Superior temporal gyrus (tissue), 1 donor: ENCODE measurements at regions not wholly inside any gene's neighbourhood (a gene's known extent, or its start where the extent isn't known, plus 50 kb on each side); places are given as distances from the start of the nearest gene placed in this dataset.

Experiments used
- DNase-seq: peaks from one replicate; pipeline ENCODE4 v3.0.0-alpha.2; 2016; ENCODE audit errors: extremely low spot score

DNA sequence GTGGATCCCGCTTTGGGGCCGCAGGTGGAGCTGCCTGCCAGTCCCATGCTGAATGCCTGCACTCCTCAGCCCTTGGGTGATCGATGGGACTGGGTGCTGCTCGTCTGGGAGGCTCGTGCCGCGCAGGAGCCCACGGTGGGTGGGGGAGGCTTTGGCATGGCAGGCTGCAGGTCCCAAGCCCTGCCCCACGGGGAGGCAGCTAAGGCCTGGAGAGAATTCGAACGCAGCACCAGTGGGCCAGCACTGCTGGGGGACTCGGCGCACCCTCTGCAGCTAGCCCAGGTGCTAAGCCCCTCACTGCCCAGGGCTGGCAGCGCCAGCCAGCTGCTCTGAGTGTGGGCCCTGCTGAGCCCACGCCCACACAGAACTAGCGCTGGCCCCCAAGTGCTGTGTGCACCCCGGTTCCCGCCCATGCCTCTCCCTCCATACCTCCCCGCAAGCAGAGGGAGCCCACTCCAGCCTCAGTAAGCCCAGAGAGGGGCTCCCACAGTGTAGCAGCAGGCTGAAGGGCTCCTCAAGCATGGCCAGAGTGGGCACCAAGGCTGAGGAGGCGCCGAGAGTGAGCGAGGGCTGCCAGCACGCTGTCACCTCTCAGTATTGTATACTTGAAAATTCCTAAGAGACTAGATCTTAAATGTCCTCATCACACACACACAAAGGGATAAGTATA is 1654.2 kb upstream of the SLC39A10 start:
- DNase-seq: no peak

DNA sequence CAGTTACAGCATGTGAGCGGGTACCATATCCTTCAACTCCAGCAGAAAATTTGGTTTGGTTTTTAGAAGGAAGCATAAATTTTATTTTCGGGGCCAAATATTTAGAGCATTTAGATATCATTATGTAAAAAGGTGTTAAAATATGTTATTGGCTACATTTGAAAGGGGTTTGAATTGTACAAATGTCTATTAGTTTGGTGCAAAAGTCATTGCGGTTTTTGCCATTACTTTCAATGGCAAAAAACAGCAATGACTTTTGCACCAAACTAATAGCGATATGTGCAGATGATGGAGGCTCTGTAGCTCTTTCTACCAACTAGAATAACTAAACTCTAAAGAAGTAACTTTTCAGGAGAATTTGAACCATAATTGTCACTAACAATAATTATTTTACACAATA is 1666.2 kb upstream of the SLC39A10 start:
- DNase-seq: no peak

DNA sequence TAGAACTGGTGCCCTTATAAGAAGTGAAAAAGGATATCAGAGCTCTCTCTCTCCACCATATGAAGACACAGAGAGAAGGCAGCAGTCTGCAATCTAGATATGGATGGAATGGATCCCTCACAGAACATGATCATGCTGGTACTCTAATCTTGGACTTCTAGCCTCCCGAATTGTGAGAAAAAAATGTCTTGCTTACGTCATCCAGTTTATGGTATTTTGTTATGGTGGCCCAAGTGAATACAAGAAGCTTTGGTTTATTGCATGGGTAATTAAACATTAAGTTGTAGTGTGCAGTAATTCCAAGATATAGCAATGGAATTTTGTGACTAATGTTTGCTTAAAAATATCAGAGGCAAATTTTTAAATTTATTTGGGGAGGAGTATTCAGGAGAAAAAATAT is 1667.4 kb upstream of the SLC39A10 start:
- no peak for DNase-seq

DNA sequence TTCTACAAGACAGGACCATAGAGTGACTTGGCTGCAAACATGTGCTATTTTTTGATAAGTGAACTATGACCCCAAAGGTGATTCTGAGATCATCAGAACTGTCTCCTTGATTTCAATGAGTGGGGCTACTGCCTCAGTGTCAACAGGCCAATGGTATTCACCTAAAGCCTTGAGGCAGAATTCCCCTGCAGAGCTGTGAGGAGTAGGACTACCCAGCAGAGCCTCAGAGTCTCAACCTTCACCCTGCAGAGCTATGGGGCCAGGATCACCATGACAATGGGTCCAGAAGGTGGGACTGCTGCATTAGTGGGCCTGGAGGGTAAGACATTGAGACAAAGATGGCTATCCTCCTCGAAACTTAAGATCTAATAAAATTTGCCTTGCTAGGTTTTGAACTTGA is 1668.2 kb upstream of the SLC39A10 start:
- DNase-seq: no peak

DNA sequence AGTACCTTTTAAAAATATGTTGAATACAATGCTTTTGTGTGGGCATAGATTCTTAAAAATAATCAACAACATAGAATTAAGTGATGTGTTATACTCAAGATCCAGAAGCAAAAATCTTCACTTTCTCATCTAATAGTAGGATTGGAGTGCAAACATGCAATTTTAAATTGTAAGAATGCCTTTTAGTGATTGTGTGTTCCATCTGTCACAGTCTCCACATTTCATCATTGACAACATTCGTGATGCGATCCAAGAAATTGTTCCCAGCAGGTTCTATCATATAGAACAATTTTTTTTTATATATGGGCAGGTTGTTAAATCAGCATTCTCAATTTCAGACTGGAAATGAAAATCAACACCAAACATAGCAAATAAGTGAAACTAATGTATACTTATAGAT is 1671.8 kb upstream of the SLC39A10 start:
- no peak for DNase-seq

DNA sequence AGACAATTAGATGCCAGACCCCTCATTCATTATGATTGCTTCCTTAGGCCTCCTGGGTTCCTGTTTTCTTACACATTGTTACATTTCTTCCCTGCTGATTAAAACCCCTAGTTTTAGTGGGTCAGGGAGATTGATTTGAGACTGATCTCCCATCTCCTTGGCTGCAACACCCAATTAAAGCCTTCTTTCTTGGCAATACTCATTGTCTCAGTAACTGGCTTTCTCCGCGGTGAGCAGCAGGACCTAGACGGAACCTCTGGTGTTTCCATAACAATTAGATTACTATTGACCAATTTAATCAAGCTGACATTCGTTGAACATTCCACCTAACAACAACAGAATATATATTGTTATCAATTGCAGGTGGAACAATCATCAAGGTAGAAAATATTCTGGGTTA is 1676.4 kb upstream of the SLC39A10 start:
- DNase-seq: no peak

DNA sequence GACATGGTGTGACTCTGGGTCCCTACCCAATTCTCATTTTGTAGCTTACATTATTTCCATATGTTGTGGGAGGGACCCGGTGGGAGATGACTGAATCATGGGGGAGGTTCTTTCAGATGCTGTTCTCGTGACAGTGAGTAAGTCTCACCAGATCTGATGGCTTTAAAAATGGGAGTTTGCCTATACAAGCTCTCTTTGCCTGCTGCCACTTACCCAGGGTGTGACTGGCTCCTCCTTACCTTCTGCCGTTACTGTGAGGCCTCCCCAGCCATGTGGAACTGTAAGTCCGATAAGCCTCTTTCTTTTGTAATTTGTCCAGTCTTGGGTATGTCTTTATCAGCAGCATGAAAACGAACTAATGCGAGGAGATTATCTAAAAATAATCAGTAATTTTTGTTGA is 1683.2 kb upstream of the SLC39A10 start:
- no peak for DNase-seq

DNA sequence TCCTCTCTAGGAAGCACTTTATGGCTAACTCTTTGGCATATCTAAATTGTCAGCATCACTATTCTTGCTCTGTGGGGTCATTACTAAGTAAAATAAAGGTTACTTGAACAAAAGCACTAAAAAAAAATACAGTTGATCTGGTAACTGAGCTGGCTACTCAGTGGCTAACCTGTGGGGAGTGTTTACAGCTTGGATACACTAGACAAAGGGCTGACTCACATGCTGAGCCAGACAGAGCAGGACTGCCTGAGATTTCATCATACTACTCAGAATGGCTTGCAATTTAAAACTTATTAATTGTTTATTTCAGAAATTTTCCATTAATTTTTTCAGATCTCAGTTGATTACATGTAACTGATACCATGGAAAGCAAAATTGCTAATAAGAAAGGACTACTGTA is 1690.4 kb upstream of the SLC39A10 start:
- DNase-seq: no peak

DNA sequence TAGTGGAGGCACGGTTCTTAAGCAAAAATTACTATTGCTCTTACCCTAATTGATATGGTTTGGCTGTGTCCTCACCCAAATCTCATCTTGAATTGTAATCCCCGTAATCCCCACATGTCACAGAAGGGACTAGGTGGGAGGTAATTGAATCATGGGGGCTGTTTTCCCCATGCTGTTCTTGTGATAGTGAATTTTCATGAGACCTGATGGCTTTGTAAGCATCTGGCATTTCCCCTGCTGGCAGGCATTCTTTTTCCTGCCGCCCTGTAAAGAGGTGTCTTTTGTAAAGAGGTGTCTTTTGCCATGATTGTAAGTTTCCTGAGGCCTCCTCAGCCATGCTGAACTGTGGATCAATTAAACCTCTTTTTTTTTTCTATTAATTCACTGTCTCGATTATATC is 1691.8 kb upstream of the SLC39A10 start:
- DNase-seq: no peak

DNA sequence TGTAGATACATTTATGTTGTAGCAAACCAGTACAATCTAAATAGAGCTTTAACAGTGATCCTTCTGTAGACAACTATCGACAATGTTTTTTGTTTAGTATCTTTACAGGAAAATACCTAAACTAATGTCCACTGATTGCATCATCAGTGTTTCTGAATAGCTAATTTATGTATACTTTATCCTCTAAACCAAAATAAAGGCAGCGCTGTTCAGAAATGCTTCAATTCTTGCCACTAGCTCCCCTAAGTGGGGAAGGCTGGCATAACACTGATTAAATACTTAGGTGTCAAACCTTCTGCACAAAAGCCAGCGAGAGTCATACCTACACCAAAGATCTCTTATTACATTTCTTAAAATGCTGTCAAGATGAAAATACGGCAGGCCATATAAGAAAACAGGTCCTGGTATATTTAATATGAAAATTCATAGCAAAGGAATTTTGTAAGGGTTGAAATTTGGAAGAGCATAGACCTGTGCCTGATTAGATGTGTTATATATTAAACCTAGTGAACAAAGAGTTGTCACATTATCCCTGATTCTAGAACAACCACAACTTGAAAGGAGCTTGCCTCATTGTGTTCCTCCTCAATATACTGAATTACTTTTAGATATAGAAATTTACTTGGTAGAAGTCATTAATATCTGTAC is 1693.4 kb upstream of the SLC39A10 start:
- peak; percentile 86 for DNase-seq

DNA sequence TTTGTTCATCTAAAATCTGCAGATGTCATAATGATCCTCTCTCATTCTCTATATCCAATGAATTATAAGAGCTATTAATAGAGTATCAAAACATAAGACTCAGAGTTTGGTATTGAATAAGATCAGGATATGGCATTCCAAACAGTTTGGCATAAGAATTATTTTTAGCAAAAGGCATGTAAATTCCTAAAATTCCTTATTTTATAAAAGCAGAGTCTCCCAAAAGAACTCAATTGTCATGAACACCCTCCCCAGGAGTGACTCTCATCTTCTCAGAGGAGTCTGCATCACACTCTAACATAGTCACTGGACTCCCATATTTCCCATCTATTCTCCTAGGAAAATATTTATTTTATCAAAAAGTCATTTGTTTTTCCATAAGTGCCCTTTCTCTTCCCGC is 1710.2 kb upstream of the SLC39A10 start:
- DNase-seq: no peak

DNA sequence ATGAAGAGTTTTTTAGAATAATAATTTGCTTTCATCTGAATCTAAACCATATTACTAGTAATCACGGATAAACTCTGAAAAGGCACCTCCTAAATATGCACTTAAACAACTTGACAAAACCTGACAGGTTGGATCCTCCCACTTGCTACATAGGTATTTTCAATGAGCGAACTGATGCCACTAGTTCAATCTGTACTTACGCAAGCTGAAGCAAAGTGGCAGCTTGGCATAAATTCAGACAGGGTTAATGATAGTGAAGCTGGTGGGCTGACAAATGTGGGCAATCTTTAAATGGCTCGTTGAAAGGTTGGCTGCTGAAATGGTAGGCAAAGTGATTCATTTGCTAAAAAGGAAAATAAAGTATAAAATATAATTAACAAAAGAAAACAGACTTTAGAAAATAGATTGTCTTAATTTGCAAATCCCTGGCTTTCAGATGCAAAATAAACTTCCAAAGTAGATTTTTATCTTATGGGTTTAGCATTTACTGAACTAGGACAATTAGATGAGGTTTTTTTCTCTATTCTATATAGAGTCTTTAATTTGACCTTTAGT is 1713.5 kb upstream of the SLC39A10 start:
- DNase-seq: no peak

DNA sequence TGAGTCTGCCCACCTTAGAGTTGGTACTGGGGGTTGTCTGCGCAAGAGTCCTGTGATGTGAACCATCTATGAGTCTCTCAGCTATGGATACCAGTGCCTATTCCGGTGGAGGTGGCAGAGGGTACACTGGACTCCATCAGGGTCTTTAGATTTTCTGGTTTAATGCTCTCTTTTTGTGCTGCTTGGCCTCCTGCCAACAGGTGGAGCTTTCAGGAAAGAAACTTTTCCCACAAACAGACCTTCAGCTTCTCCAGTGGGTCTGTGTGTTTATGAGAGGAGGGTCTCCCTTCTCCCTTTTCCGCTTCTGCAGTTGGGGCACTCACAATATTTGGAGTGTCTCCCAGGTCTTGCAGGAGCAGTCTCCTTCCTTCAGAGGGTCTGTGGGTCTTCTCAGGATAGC is 1721.9 kb upstream of the SLC39A10 start:
- no peak for DNase-seq

DNA sequence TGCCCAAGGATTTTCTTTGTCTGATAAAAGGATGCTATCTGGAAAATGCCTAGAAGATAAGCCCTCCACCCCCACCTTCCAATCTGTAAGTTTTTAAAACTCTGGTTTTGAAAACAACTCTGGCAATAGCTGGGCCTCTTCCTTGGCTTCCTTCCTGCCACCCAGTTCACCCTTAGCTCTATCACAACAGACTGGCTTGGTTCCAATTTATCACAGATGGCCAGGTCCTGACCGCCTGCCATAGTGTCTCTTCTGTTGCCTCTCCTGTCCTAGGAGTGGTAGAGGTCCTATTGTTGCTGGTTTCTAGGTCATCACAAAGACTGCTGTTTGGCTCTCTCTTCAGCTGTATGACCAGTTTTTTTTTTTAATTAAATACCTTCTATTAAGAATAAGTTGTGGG is 1727.9 kb upstream of the SLC39A10 start:
- DNase-seq: no peak

DNA sequence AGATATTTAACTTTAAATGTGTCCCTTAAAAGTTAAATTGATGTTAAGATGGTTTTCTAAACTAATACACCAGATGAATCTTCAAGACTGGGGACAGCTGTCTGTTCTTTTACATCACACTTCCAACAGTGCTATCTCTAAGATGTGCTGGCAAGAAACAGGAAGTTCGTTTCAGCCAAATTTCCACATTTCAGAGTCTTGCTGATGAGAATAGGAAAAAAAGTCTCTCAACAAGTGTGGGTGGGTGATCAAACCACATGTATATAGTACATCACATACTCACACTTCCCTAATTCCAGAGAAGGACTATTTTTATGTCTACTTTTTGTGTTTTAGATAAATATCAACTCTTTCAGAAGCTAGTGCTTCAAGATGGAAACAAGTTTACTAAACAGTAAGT is 1712.8 kb upstream of the TMEFF2 start:
- DNase-seq: peak; percentile 52

DNA sequence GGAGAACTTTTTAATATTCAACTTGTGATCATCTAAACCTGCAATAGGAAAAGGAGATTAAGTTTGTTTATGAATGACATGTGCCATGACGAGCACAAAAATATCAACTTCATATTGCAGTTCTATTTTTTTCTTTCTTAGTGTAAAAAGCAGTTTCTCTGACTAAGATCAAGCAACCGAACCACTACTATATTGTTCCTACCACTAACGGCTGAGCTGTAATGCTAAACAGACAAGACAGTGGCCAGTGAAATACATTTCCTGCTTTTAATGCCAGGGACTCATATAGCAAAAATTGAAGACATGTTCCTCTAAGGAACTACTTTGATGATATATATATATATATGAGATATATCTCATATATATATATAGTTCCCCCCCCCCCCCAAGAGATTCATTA is 1705.6 kb upstream of the TMEFF2 start:
- no peak for DNase-seq

DNA sequence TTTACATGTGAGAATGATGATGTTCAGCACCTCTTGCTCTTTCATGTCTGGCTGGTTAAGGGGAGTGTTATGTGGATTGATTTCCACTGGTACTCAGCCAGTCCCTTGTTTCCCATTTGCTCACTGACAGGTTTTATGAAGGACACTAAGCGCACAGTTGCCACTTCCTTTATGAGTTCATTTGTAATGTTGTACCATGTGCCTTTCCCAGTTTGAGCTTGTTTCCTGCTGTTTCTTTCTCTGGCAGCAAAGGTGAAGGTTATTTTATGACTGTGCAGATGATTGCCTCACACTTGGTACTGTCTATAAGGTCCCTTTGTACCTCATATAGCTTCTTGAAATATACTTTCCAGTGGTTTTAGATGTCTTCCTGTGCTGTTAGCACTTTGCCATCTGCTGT is 1700.5 kb upstream of the TMEFF2 start:
- no peak for DNase-seq

DNA sequence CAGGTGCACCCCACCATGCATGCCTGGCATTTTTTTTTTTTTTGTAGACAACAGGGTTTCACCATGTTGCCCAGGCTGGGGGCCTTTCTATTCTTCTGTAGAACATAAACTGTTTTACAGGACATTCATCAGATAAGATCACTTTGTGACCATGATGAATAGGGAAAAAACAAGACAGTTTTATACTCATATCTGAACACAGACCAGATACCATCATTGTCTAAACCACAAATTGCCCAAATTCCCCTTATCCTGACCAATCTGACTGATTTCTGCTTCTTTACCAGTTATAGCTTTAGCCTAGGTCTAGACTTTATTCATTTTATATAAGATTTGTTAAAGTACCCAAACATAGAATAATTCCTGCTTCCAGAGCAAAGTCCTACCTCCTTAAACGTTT is 1699.3 kb upstream of the TMEFF2 start:
- DNase-seq: no peak

DNA sequence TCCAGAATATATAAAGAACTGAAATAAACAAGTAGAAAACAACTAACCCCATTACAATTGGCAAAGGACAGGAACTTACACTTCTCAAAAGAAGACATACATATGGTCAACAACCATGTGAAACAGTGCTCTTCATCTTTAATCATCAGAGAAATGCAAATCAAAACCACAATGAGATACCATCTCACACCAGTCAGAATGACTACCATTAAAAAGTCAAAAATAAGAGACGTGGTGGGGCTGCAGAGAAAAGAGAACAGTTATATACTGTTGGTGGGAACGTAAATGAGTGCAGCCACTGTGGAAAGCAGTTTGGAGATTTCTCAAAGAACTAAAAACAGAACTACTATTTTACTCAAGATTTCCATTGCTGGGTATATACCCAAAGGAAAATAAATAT is 1696.3 kb upstream of the TMEFF2 start:
- no peak for DNase-seq

DNA sequence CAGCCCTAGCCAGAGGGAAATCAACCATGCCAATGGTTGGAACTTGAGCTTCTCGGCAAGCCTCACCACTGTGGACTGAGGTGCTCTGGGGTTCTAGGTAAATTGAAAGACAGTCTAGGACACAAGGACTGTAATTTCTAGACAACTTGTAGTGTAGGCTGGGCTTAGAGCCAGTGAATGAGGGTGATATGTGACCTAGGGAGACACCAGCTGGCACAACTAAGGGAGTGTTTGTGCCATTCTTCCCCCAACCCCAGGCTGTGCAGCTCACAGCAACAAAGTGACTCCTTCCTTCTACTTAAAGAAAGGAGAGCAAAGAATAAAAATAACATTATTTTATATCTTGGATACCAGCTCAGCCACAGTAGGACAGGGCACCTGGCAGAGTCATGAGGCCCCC is 1690.7 kb upstream of the TMEFF2 start:
- DNase-seq: no peak

DNA sequence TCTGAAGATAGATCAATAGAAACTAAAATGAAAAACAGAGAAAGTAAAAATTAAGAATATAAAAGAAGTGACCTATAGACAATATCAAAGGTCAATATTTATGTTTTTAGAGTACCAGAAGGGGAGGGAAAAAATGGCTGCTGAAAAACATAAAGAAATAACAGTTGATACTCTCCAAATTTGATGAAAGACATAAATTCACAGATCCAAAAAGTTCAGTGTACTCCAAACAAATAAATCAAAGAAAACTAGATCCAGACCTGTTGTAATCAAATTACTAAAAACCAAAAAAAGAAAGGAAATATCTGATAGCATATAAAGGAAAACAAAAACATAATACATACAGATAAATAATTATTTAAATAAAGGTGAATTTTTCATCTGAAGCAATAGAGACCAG is 1689.1 kb upstream of the TMEFF2 start:
- DNase-seq: no peak

DNA sequence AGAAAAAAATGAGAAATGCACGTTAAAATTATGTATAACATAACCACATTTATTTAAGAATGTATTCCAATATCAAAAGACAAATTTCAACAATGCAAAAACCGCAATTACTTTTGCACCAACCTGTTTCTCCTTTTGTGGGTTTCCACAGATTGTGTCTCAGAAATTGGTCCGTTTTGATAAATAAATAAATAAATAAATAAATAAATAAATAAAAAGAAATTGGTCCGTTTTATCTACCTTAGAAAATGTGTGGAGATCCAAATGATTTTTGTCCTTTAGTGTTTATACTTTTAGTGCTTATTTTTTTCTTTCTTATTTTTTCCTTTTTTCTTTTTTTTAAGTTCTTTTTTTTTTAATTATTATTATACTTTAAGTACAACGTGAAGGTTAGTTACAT is 1682.2 kb upstream of the TMEFF2 start:
- DNase-seq: no peak

DNA sequence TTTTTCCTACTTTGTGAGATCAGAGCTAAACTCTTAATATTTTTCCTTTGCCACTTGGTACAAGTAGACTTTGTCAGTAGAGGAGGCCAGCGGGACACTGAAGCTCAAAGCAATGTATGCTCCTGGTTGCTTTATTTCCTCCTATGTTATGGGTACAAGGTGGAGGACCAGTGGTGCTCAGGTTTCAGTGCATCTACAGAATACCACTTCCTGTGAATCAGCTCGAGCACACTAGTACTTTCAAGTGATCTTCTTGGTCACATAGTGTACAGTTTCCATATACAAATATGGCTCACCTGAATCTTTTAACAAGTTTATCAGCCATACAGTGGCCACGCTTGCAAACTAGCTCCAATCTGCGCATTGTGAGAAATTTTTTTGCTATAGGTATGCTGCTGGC is 1674.8 kb upstream of the TMEFF2 start:
- DNase-seq: no peak

DNA sequence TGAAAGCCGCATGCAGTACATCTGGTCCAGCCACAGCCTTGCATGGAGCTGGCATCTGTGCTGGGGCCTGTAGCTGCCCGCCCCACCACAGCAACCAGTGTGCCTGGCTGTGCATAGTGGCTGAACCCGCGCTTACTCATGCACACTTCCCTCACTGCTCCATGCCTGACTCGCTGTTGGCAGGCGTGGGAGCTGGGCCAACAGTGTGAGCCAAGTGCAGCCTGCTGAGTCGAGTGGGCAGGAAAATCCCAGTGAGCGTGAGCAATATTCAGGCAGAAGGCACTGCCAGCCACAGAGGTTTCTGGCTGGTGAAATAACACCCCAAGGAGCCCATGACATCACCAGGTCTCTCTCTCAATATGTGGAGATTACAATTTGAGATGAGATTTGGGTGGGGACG is 1674.1 kb upstream of the TMEFF2 start:
- DNase-seq: peak; percentile 22
